ENCODE measurements at regions not wholly inside any gene's neighbourhood (a gene's known extent, or its start where the extent isn't known, plus 50 kb on each side); places are given as distances from the start of the nearest gene placed in this dataset.

GRCh38 chr1:98176936-98177335 is 256.1 kb upstream of the DPYD start:
- Histone ChIP-seq H3K36me3 (no peaks in the 10 kb centered on the region), H3K9me3 (no peaks in the 10 kb centered on the region), H3K27ac (no peak overlapping the region), H3K4me3 (no peak overlapping the region), H3K27me3 (no peaks in the 10 kb centered on the region), H3K4me1 (no peaks in the 10 kb centered on the region)
- 46 to 57% methylated on average over 3 of the region's 3 CpGs for WGBS, 2 donors (ENCODE audit: low coverage in 1 of 2)
- no peak for ATAC-seq
- TF ChIP-seq POLR2A (IDR thresholded peaks at IDR 0.05) (no peak), CTCF (IDR thresholded peaks at IDR 0.05) (no peak), POLR2AphosphoS5 (IDR thresholded peaks at IDR 0.05) (no peak), EP300 (IDR thresholded peaks at IDR 0.05) (no peak)

- no peak for ATAC-seq
- Histone ChIP-seq H3K27ac (no peak overlapping the region), H3K4me3 (no peak overlapping the region), H3K9me3 (no peaks in the 10 kb centered on the region), H3K27me3 (no peaks in the 10 kb centered on the region), H3K4me1 (no peaks in the 10 kb centered on the region), H3K36me3 (no peaks in the 10 kb centered on the region)
- no peak for TF ChIP-seq CTCF (IDR thresholded peaks at IDR 0.05)
- TF ChIP-seq POLR2AphosphoS5 (IDR thresholded peaks at IDR 0.05), result no peak
- no peak for TF ChIP-seq EP300 (IDR thresholded peaks at IDR 0.05)
- no peak for TF ChIP-seq POLR2A (IDR thresholded peaks at IDR 0.05)
Observed at GRCh38 chr1:98176414-98176813, 255.6 kb upstream of the DPYD start.

- Histone ChIP-seq H3K36me3 (no peaks in the 10 kb centered on the region), H3K27me3 (no peaks in the 10 kb centered on the region), H3K4me1 (no peaks in the 10 kb centered on the region), H3K27ac (no peak overlapping the region), H3K4me3 (no peak overlapping the region), H3K9me3 (no peaks in the 10 kb centered on the region)
- ATAC-seq, result no peak
- TF ChIP-seq EP300 (IDR thresholded peaks at IDR 0.05) (no peak), POLR2A (IDR thresholded peaks at IDR 0.05) (no peak), CTCF (IDR thresholded peaks at IDR 0.05) (no peak), POLR2AphosphoS5 (IDR thresholded peaks at IDR 0.05) (no peak)
- WGBS, 2 donors (ENCODE audit: low coverage in 1 of 2), result 44 to 47% methylated on average over 3 of the region's 3 CpGs
Observed at GRCh38 chr1:98172578-98172977, 251.7 kb upstream of the DPYD start.

- Histone ChIP-seq H3K27ac (no peak overlapping the region), H3K4me1 (no peaks in the 10 kb centered on the region), H3K36me3 (no peaks in the 10 kb centered on the region), H3K4me3 (no peak overlapping the region), H3K9me3 (no peaks in the 10 kb centered on the region), H3K27me3 (no peaks in the 10 kb centered on the region)
- 67 to 92% methylated on average over 2 of the region's 2 CpGs for WGBS, 2 donors (ENCODE audit: low coverage in 1 of 2)
- TF ChIP-seq CTCF (IDR thresholded peaks at IDR 0.05) (no peak), POLR2A (IDR thresholded peaks at IDR 0.05) (no peak), POLR2AphosphoS5 (IDR thresholded peaks at IDR 0.05) (no peak), EP300 (IDR thresholded peaks at IDR 0.05) (no peak)
- ATAC-seq, result no peak
Observed at GRCh38 chr1:98172022-98172421, 251.2 kb upstream of the DPYD start.

- Histone ChIP-seq H3K36me3 (no peaks in the 10 kb centered on the region), H3K9me3 (no peaks in the 10 kb centered on the region), H3K4me3 (no peak overlapping the region), H3K4me1 (no peaks in the 10 kb centered on the region), H3K27me3 (no peaks in the 10 kb centered on the region), H3K27ac (no peak overlapping the region)
- 73 to 77% methylated on average over 4 of the region's 4 CpGs for WGBS, 2 donors (ENCODE audit: low coverage in 1 of 2)
- TF ChIP-seq CTCF (IDR thresholded peaks at IDR 0.05) (no peak), EP300 (IDR thresholded peaks at IDR 0.05) (no peak), POLR2A (IDR thresholded peaks at IDR 0.05) (no peak), POLR2AphosphoS5 (IDR thresholded peaks at IDR 0.05) (no peak)
- ATAC-seq, result no peak
Observed at GRCh38 chr1:98164509-98164908, 243.7 kb upstream of the DPYD start.
